ENCODE measurements at regions not wholly inside any gene's neighbourhood (a gene's known extent, or its start where the extent isn't known, plus 50 kb on each side); places are given as distances from the start of the nearest gene placed in this dataset.

DNA sequence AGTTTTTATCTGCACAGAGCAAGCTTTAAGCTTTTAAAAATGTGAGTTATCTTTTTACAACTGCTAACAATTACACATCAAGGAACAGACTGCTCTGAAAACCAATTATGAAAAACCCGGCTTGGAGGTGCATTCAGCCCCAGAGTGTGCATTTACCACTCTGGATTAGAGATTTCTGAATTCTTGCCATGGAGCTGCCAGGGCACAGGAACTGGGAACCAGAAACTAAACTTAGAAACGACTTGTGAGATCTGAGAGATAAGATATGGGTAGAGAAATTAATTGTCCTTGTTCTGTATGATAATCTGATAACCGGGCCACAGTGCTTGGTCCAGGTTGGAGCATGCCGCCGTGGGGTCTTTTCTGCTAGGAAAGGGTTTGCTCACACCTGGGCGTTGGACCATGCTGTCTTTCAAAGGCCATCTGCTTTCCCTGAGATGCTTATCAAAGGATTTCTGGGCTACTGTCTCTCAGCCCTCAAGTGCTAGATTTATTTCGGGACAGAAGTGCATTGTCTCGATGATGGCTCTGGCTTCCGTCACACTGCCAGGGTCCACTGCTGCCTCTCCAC lies 210.0 kb downstream of the MAF start:
- no peak for TF ChIP-seq ZBTB33 (IDR thresholded peaks at IDR 0.05; ENCODE audit: extremely low read depth, insufficient replicate concordance, low read length)
- no peak for TF ChIP-seq YY1 (IDR thresholded peaks at IDR 0.05; ENCODE audit: extremely low read depth, insufficient replicate concordance, low read depth, low read length)
- TF ChIP-seq POLR2AphosphoS5 (IDR thresholded peaks at IDR 0.05; ENCODE audit: low read depth, low read length) = no peak
